Ovary (tissue), 7 donors: ENCODE measurements at regions not wholly inside any gene's neighbourhood (a gene's known extent, or its start where the extent isn't known, plus 50 kb on each side); places are given as distances from the start of the nearest gene placed in this dataset.

Source experiments
- DNase-seq, 5 donors: peaks; one replicate each; pipeline ENCODE4 v3.0.0-alpha.2; 2019 to 2020
- H3K27ac ChIP-seq, 2 donors: fragments of 200-600 bp; one replicate each; pipeline versions ENCODE4 v1.5.1 to v1.8.0; 2019 to 2022
- H3K27me3 ChIP-seq: fragments of 200-600 bp; one replicate; pipeline ENCODE4 v1.8.0; 2022
- H3K36me3 ChIP-seq: fragments of 200-600 bp; sonication (generic); one replicate; pipeline ENCODE4 v1.5.1; 2019
- H3K4me1 ChIP-seq: one replicate; pipeline ENCODE4 v1.8.1; 2013; ENCODE audit warnings: mild to moderate bottlenecking, moderate library complexity; ENCODE audit not compliant: insufficient read depth
- H3K4me3 ChIP-seq: fragments of 200-600 bp; sonication (generic); one replicate; pipeline ENCODE4 v1.5.1; 2017
- H3K9me3 ChIP-seq, 2 donors: fragments of 200-600 bp in 1 of 2; sonication (generic) in 1 of 2; one replicate each; pipeline versions ENCODE4 v1.5.1 to v1.8.1; 2013 to 2019; ENCODE audit warnings: mild to moderate bottlenecking in 1 of 2, moderate library complexity in 1 of 2
- EP300 ChIP-seq: sonication (generic); formaldehyde crosslinking; IDR thresholded peaks from one replicate; pipeline ENCODE4 v1.6.1; 2017; ENCODE audit warnings: antibody characterized with exemption
- POLR2A ChIP-seq: fragments of 450-650 bp; IDR thresholded peaks from one replicate; pipeline ENCODE4 v1.6.1; 2017; ENCODE audit warnings: antibody characterized with exemption, mild to moderate bottlenecking, moderate library complexity
- WGBS, 3 donors: extraction: QIAGEN DNeasy Blood & Tissue Kit in 1 of 3; methylation state at CpG; one replicate each; pipeline versions ENCODE4 v1.1.5 to v1.1.7; 2013 to 2017; 5-methylcytosine and 5-hydroxymethylcytosine counted together
- intact Hi-C, 4 donors: fragments of 100-400 bp; cut with DNase I; formaldehyde crosslinking; loops; one replicate each; pipeline versions ENCODE4 v1.11.0 to v1.15.1; 2022 to 2023
- TF ChIP-seq, protein P1 (sequence below), 3 donors: fragments of 450-650 bp in 2 of 3; fragments of 200-600 bp in 1 of 3; IDR thresholded peaks; one replicate each; pipeline versions ENCODE4 v1.5.1 to v1.8.0; 2016 to 2022; ENCODE audit warnings: antibody characterized with exemption in 3 of 3, mild to moderate bottlenecking in 1 of 3
- donor health status: DM: no; HTN: no; CAD: no; lungs with moderate emphysema.
- donor health status: DM: no; HTN: no; CAD: no.
- donor health status: Bipolar disorder and iron deficiency.
- donor health status: DM: no; HTN: no; CAD: no.
- donor health status: DM: yes; HTN: yes; CAD: no.

DNA sequence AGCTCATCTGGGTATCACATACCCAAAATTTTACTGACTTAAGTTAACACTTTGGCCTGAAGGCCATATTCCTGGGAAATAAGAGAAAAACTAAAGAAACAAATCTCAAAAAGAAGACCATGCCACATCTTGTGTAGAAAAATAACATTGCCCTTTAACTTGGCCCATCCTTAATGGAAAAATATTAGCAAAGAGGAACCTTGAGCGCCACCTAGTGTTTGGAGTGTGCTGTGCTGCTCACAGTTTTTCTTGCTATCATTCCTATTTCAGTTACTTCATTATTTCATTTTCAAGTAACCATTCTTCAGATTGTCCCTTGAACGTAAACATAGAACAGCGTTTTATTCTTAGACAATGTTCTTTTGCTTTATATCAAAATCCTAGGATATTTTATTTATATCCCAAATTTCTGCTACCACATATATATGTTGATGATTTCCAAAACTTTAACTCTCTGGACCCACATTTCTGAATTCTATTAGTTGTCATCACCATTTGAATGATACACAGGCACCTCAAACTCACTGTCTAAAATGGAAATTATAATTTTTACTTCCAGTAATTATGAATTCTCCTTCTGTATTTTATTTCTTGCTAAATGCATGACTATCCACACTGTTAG is 999.0 kb upstream of the ADGRL3 start:
- Histone ChIP-seq H3K27me3 (peaks cover 3% of the 10 kb centered on the region), H3K27ac (no peak overlapping the region), H3K4me1 (no peaks in the 10 kb centered on the region), H3K9me3 (no peaks in the 10 kb centered on the region), H3K4me3 (no peak overlapping the region), H3K36me3 (no peaks in the 10 kb centered on the region)
- TF ChIP-seq EP300 (no peak), POLR2A (no peak)
- TF ChIP-seq, protein P1, sequence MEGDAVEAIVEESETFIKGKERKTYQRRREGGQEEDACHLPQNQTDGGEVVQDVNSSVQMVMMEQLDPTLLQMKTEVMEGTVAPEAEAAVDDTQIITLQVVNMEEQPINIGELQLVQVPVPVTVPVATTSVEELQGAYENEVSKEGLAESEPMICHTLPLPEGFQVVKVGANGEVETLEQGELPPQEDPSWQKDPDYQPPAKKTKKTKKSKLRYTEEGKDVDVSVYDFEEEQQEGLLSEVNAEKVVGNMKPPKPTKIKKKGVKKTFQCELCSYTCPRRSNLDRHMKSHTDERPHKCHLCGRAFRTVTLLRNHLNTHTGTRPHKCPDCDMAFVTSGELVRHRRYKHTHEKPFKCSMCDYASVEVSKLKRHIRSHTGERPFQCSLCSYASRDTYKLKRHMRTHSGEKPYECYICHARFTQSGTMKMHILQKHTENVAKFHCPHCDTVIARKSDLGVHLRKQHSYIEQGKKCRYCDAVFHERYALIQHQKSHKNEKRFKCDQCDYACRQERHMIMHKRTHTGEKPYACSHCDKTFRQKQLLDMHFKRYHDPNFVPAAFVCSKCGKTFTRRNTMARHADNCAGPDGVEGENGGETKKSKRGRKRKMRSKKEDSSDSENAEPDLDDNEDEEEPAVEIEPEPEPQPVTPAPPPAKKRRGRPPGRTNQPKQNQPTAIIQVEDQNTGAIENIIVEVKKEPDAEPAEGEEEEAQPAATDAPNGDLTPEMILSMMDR (IDR thresholded peaks at IDR 0.05): no peak
- peak in 2 of 5 donors; percentile 15 to 19 for DNase-seq
- intact Hi-C loops: no loop called here
- 14 to 19% (median 16%) methylated on average over 3 of the region's 3 CpGs for WGBS, 3 donors

DNA sequence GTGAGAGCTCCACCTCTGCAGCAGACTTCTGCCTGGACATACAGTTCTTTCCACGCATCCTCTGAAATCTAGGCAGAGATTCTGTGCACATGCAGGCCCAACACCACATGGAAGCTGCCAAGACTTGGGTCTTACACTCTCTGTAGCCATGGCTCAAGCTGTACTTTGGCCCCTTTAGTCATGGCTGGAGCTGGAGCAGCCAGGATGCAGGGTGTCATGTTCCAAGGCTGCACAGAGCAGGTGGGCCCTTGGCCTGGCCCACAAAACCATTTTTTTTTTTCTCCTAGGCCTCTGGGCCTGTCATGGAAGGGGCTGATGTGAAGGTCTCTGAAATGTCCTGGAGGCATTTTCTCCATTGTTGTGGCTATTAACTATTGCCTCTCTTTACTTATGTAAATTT is 990.5 kb upstream of the ADGRL3 start:
- intact Hi-C loops: no loop called here
- Histone ChIP-seq H3K36me3 (no peaks in the 10 kb centered on the region), H3K4me1 (no peaks in the 10 kb centered on the region), H3K27ac (no peak overlapping the region), H3K27me3 (no peaks in the 10 kb centered on the region), H3K9me3 (no peaks in the 10 kb centered on the region), H3K4me3 (no peak overlapping the region)
- TF ChIP-seq, protein P1 (IDR thresholded peaks at IDR 0.05): no peak
- TF ChIP-seq POLR2A (no peak), EP300 (no peak)
- DNase-seq: no peak
- WGBS, 3 donors: 75 to 82% (median 75%) methylated on average over 1 of the region's 1 CpG

DNA sequence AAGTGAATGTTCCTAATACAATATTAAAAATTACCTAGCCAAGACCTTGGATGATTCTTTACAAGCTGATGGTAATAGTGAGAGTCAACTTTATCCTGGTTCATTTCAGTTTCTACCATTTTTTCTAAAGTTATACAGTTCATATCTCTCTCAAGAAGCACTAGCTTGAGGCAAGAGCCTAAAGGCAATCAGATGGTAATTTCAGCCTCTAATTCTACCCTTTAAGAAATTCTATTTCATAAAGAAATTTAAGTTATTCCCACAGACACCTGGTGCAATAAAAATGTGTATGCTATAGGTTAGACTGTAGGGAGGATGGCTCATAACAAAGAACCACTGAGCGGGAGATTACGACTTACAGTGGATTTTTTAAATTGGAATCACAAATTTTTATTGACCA is 984.2 kb upstream of the ADGRL3 start:
- 97 to 99% (median 98%) methylated on average over 2 of the region's 2 CpGs for WGBS, 3 donors
- H3K27me3 ChIP-seq: no peaks in the 10 kb centered on the region
- no peaks in the 10 kb centered on the region for H3K36me3 ChIP-seq
- TF ChIP-seq, protein P1 (IDR thresholded peaks at IDR 0.05): no peak
- TF ChIP-seq EP300 (no peak), POLR2A (no peak)
- H3K4me1 ChIP-seq: no peaks in the 10 kb centered on the region
- H3K27ac ChIP-seq: no peak overlapping the region
- DNase-seq: no peak
- H3K4me3 ChIP-seq: no peak overlapping the region
- no peaks in the 10 kb centered on the region for H3K9me3 ChIP-seq
- intact Hi-C loops: no loop called here

DNA sequence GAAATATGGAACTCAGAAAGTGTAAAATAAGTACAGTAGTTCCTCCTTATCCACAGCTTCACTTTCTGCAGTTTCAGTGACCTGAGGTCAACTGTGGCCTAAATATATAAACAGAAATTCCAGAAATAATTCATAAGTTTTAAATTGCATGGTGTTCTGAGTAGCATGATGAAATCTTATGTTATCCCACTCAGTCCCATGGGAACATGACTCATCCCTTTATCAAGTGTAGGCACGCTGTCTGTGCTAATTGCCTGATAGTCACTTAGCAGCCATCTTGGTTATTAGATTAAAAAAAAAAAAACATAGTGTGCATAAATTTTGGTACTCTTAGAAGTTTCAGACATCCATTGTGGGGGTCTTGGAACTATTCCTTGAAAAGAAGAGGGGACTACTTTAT is 983.4 kb upstream of the ADGRL3 start:
- no peak overlapping the region for H3K27ac ChIP-seq
- no peaks in the 10 kb centered on the region for H3K4me1 ChIP-seq
- no peaks in the 10 kb centered on the region for H3K36me3 ChIP-seq
- H3K9me3 ChIP-seq: no peaks in the 10 kb centered on the region
- H3K4me3 ChIP-seq: no peak overlapping the region
- intact Hi-C loops: no loop called here
- no peak for DNase-seq
- TF ChIP-seq EP300: no peak
- TF ChIP-seq POLR2A: no peak
- TF ChIP-seq, protein P1 (IDR thresholded peaks at IDR 0.05): no peak
- 19 to 31% (median 23%) methylated on average over 1 of the region's 1 CpG for WGBS, 3 donors
- H3K27me3 ChIP-seq: no peaks in the 10 kb centered on the region
